ENCODE measurements at regions not wholly inside any gene's neighbourhood (a gene's known extent, or its start where the extent isn't known, plus 50 kb on each side); places are given as distances from the start of the nearest gene placed in this dataset.
A peak's percentile ranks its signal among the peaks of the same experiment; 100 is the strongest.
"Not testable (repeated sequence)": the region's sequence is repeated elsewhere in the genome, so short reads cannot be mapped to it uniquely, and the experiment has no call there.

GRCh38 chr2:67880291-67880761, 182.5 kb downstream of the C1D start:
- DNase-seq: peak; percentile 93

- no peak for DNase-seq
These were observed 181.0 kb downstream of the C1D start for GRCh38 chr2:67881816-67882215.

GRCh38 chr2:67883316-67884087, 179.3 kb downstream of the C1D start:
- no peak for DNase-seq

- DNase-seq: no peak
These were observed 174.3 kb downstream of the C1D start for GRCh38 chr2:67888351-67889005.

- DNase-seq: no peak
These were observed 173.7 kb downstream of the C1D start for GRCh38 chr2:67889056-67889455.

GRCh38 chr2:67891642-67892041, 171.2 kb downstream of the C1D start:
- DNase-seq: no peak

GRCh38 chr2:67892339-67892846, 170.4 kb downstream of the C1D start:
- DNase-seq: no peak

- peak; percentile 64 for DNase-seq
These were observed 167.4 kb downstream of the C1D start for GRCh38 chr2:67895227-67895941.

- no peak for DNase-seq
These were observed 166.7 kb downstream of the C1D start for GRCh38 chr2:67896076-67896475.

- DNase-seq: no peak
These were observed 166.3 kb downstream of the C1D start for GRCh38 chr2:67896476-67896875.

GRCh38 chr2:67898595-67898994, 164.2 kb downstream of the C1D start:
- no peak for DNase-seq

GRCh38 chr2:67899187-67899586, 163.6 kb downstream of the C1D start:
- no peak for DNase-seq

- peak; percentile 23 for DNase-seq
These were observed 162.0 kb downstream of the C1D start for GRCh38 chr2:67900826-67901225.

GRCh38 chr2:67904566-67904965, 158.2 kb downstream of the C1D start:
- no peak for DNase-seq

GRCh38 chr2:67904966-67905365, 157.8 kb downstream of the C1D start:
- no peak for DNase-seq

GRCh38 chr2:67906547-67906946, 156.3 kb downstream of the C1D start:
- not testable (repeated sequence) for DNase-seq

- DNase-seq: peak; percentile 74
These were observed 145.3 kb downstream of the C1D start for GRCh38 chr2:67917332-67918054.

GRCh38 chr2:67918471-67918870, 144.3 kb downstream of the C1D start:
- DNase-seq: no peak

GRCh38 chr2:67919490-67919889, 143.3 kb downstream of the C1D start:
- DNase-seq: no peak

GRCh38 chr2:67922080-67922785, 140.6 kb downstream of the C1D start:
- no peak for DNase-seq

- no peak for DNase-seq
These were observed 139.1 kb downstream of the C1D start for GRCh38 chr2:67923696-67924095.

GRCh38 chr2:67927501-67927900, 135.3 kb downstream of the C1D start:
- no peak for DNase-seq
